GM12878 (cell line): ENCODE measurements at regions not wholly inside any gene's neighbourhood (a gene's known extent, or its start where the extent isn't known, plus 50 kb on each side); places are given as distances from the start of the nearest gene placed in this dataset.

Source experiments
- ATAC-seq: fragments of 200-7000 bp; cut with Tn5 transposase; 3 replicates; pipeline ENCODE4 v1.9.1; 2020; ENCODE audit warnings: mild to moderate bottlenecking, moderate library complexity
- BruUV-seq: library from RNA; stranded (reverse); fragments of 400-500 nt; replicated peaks from 2 replicates; lab custom pipeline; 2021; lab: Mats Ljungman, UMichigan
- CTCF ChIA-PET: fragments of 300-600 bp; sonication (Branson Sonifier 250); formaldehyde crosslinking; extraction: SDS; loops from one replicate; lab custom pipeline; 2021; ENCODE audit warnings: inconsistent platforms; lab: Yijun Ruan, JAX
- POLR2A ChIA-PET: fragments of 350-600 bp; formaldehyde crosslinking; extraction: SDS; loops from one replicate; lab custom pipeline; 2021; ENCODE audit warnings: inconsistent platforms; lab: Charles Lee
- RAD21 ChIA-PET: fragments of 300-600 bp; sonication (Branson Sonifier 250); formaldehyde crosslinking; loops from one replicate; lab custom pipeline; 2023; ENCODE audit warnings: antibody characterized with exemption; ENCODE audit not compliant: unreplicated experiment; lab: Charles Lee
- SMC1A ChIA-PET: fragments of 300-600 bp; sonication (Branson Sonifier 250); formaldehyde crosslinking; loops from one replicate; lab custom pipeline; 2023; ENCODE audit not compliant: unreplicated experiment, uncharacterized antibody; lab: Charles Lee
- DNase-seq: peaks from one replicate; pipeline ENCODE4 v3.0.0-alpha.2; 2011; ENCODE audit warnings: low read depth, low spot score
- FAIRE-seq: peaks from 3 replicates; lab custom pipeline; 2011; peaks lifted over from hg19 to GRCh38; lab: Jason Lieb, UNC
- H2AFZ ChIP-seq: 2 replicates; pipeline ENCODE4 v1.6.0; 2011; ENCODE audit warnings: low read depth, low read length, control low read depth; ENCODE audit not compliant: control insufficient read depth
- H3K27ac ChIP-seq: 2 replicates; pipeline ENCODE4 v1.5.1; 2011; ENCODE audit warnings: control low read depth; ENCODE audit not compliant: control insufficient read depth, insufficient read depth
- H3K27me3 ChIP-seq, 2 experiments: replicated peaks in 1 of 2; 2 replicates each; pipeline versions ENCODE4 v1.6.0 to v1.6.1; 2011; ENCODE audit warnings: low read length in 1 of 2; ENCODE audit not compliant: control insufficient read depth in 2 of 2, insufficient read depth in 2 of 2
- H3K36me3 ChIP-seq, 2 experiments: 2 replicates each; pipeline ENCODE4 v1.5.1; 2011; ENCODE audit warnings: low read length in 1 of 2; ENCODE audit not compliant: control insufficient read depth in 2 of 2, insufficient read depth in 2 of 2
- H3K4me1 ChIP-seq: 2 replicates; pipeline ENCODE4 v1.6.1; 2011; ENCODE audit warnings: mild to moderate bottlenecking, low read length, moderate library complexity, mixed read lengths; ENCODE audit not compliant: control insufficient read depth, insufficient read depth
- H3K4me2 ChIP-seq: 2 replicates; pipeline ENCODE4 v1.6.0; 2011; ENCODE audit warnings: control low read depth; ENCODE audit not compliant: control insufficient read depth, insufficient read depth
- H3K4me3 ChIP-seq: fragments of 200-600 bp; sonication (generic); 2 replicates; pipeline ENCODE4 v1.5.1; 2016
- H3K79me2 ChIP-seq: 2 replicates; pipeline ENCODE4 v1.6.0; 2011; ENCODE audit warnings: low read length; ENCODE audit not compliant: control insufficient read depth, insufficient read depth
- H3K9ac ChIP-seq: 2 replicates; pipeline ENCODE4 v1.8.0; 2011; ENCODE audit warnings: low read length, control low read depth, mixed read lengths; ENCODE audit not compliant: control insufficient read depth, insufficient read depth
- H3K9me3 ChIP-seq: replicated peaks from 3 replicates; pipeline ENCODE4 v1.5.1; 2011; ENCODE audit warnings: mild to moderate bottlenecking, low read length; ENCODE audit not compliant: control insufficient read depth, insufficient read depth
- H4K20me1 ChIP-seq: 2 replicates; pipeline ENCODE4 v1.6.0; 2011; ENCODE audit not compliant: control insufficient read depth, insufficient read depth
- CUX1 ChIP-seq: IDR thresholded peaks from 2 replicates; pipeline ENCODE4 v1.6.1; 2012; ENCODE audit warnings: improper control_type of control experiment, low read depth, low read length; ENCODE audit not compliant: insufficient replicate concordance
- ESRRA ChIP-seq: IDR thresholded peaks from 2 replicates; pipeline ENCODE4 v1.6.1; 2012; ENCODE audit warnings: mild to moderate bottlenecking, low read length, improper control_type of control experiment
- FOXK2 ChIP-seq: fragments of 450-650 bp; IDR thresholded peaks from 2 replicates; pipeline ENCODE4 v1.6.1; 2017; ENCODE audit warnings: mild to moderate bottlenecking, moderate library complexity
- IKZF1 ChIP-seq: fragments of 450-650 bp; conservative IDR thresholded peaks from 2 replicates; pipeline ENCODE4 v1.6.1; 2017; ENCODE audit warnings: antibody characterized with exemption, mild to moderate bottlenecking
- KAT2A ChIP-seq: conservative IDR thresholded peaks from 2 replicates; pipeline ENCODE4 v1.6.1; 2011; ENCODE audit warnings: low read depth, low read length; ENCODE audit not compliant: control insufficient read depth
- KDM1A ChIP-seq: fragments of 200-600 bp; sonication (generic); IDR thresholded peaks from 2 replicates; pipeline ENCODE4 v1.6.1; 2016; ENCODE audit warnings: borderline replicate concordance
- KLF5 ChIP-seq: fragments of 450-650 bp; IDR thresholded peaks from 2 replicates; pipeline ENCODE4 v1.6.1; 2014; ENCODE audit warnings: mild to moderate bottlenecking; ENCODE audit not compliant: partially characterized antibody
- MLLT1 ChIP-seq: fragments of 450-650 bp; IDR thresholded peaks from 2 replicates; pipeline ENCODE4 v1.6.1; 2016; ENCODE audit warnings: mild to moderate bottlenecking
- NFYA ChIP-seq: IDR thresholded peaks from 2 replicates; pipeline ENCODE4 v1.6.1; 2011; ENCODE audit warnings: low read depth, mild to moderate bottlenecking, low read length, improper control_type of control experiment, borderline replicate concordance
- NRF1 ChIP-seq: conservative IDR thresholded peaks from 2 replicates; pipeline ENCODE4 v1.6.1; 2011; ENCODE audit warnings: mild to moderate bottlenecking, low read depth, low read length, improper control_type of control experiment
- PML ChIP-seq: IDR thresholded peaks from 2 replicates; pipeline ENCODE4 v1.6.1; 2012; ENCODE audit warnings: low read length, inconsistent platforms
- SUPT20H ChIP-seq: IDR thresholded peaks from 2 replicates; pipeline ENCODE4 v1.6.1; 2011; ENCODE audit warnings: low read depth, mild to moderate bottlenecking, low read length, moderate library complexity, borderline replicate concordance; ENCODE audit not compliant: control insufficient read depth
- WGBS: methylation state at CpG from one replicate; pipeline ENCODE4 v1.1.6; 2016; ENCODE audit warnings: low lambda C conversion rate; ENCODE audit not compliant: insufficient replicate concordance, insufficient coverage; ENCODE audit errors: missing lambda C conversion rate; 5-methylcytosine and 5-hydroxymethylcytosine counted together
- in situ Hi-C: fragments of 300-500 bp; cut with MboI; formaldehyde crosslinking; loops from 9 replicates; pipeline ENCODE4 v1.14.3; 2018; ENCODE audit warnings: mixed read lengths
- intact Hi-C: fragments of 100-400 bp; cut with micrococcal nuclease; formaldehyde crosslinking; loops from one replicate; pipeline ENCODE4 v1.14.2; 2022; ENCODE audit not compliant: unreplicated experiment

DNA sequence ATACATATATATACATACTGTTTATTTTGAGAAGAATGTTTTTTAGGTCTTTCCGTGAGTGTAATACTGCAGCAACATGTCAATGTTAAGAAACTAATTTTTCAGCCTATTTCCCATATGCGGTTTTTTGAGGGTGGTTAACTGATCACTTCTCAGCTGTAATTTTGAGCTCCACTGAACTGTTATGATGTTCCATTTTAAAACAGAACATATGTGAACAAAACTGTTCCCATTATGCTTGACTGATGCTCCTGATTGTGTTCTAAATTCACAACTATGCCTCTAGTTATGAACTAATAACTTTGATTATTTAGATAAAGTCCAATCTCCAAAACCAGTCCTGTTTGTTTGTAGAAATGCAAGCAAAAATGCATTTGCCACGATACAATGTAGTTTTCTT, 511.2 kb upstream of the FSIP2 start:
- Histone ChIP-seq H3K4me3 (no peak overlapping the region), H4K20me1 (no peaks in the 10 kb centered on the region), H3K36me3 (no peaks in the 10 kb centered on the region), H3K4me2 (no peak overlapping the region), H2AFZ (no peak overlapping the region)
- 19% methylated on average over 3 of the region's 3 CpGs for WGBS
- POLR2A ChIA-PET, result no interaction called here
- FAIRE-seq, result no peak
- in situ Hi-C loops, result no loop called here
- TF ChIP-seq PML (no peak), KDM1A (no peak)
- TF ChIP-seq, all 136 proteins: peak for 0
- Histone ChIP-seq H3K9me3 (no peaks in the 10 kb centered on the region), H3K27ac (no peak overlapping the region), H3K4me1 (no peaks in the 10 kb centered on the region), H3K9ac (no peak overlapping the region), H3K27me3 (no peaks in the 10 kb centered on the region), H3K79me2 (no peaks in the 10 kb centered on the region)
- intact Hi-C loops, result no loop called here
- ATAC-seq, result no peak
- DNase-seq, result no peak
- ChIA-PET RAD21 (no interaction called here), CTCF (interaction anchor here (1.1 kb wide), 1 partner anchor 20 kb away, joined by 3 read pairs; no protein-coding TSS in a partner anchor), SMC1A (no interaction called here)
- no TSS peak for BruUV-seq

DNA sequence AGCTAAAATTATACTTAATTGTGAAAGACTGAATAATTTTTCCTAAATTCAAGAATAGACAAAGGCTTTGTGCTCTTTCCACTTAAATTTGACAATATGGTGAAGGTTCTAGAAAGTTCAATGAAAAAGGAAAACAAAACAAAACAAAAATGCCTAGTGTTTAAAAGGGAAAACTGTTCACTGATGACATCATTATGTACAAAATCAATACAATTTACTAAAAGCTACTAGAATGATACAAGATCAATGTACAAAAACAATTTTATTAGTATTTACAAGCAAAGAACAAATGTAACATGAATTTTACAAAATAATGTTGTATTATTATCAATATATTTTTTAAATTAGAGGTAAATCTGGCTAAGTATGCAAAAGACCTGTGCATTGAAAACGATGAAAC, 499.1 kb upstream of the FSIP2 start:
- ChIA-PET SMC1A (no interaction called here), RAD21 (no interaction called here), CTCF (no interaction called here), POLR2A (no interaction called here)
- no peaks in the 10 kb centered on the region for H3K27me3 ChIP-seq
- no peaks in the 10 kb centered on the region for H3K9me3 ChIP-seq
- FAIRE-seq (no peak), DNase-seq (no peak), ATAC-seq (no peak)
- H4K20me1 ChIP-seq, result no peaks in the 10 kb centered on the region
- H3K4me2 ChIP-seq, result no peak overlapping the region
- H3K79me2 ChIP-seq, result no peaks in the 10 kb centered on the region
- no TSS peak for BruUV-seq
- no peak overlapping the region for H2AFZ ChIP-seq
- H3K4me3 ChIP-seq, result no peak overlapping the region
- intact Hi-C loops (no loop called here), in situ Hi-C loops (no loop called here)
- 0% methylated on average over 1 of the region's 1 CpG for whole genome bisulfite sequencing
- no peak overlapping the region for H3K9ac ChIP-seq
- no peak overlapping the region for H3K27ac ChIP-seq
- no peaks in the 10 kb centered on the region for H3K4me1 ChIP-seq
- H3K36me3 ChIP-seq, result no peaks in the 10 kb centered on the region
- TF ChIP-seq KLF5 (no peak), MLLT1 (no peak), FOXK2 (no peak), IKZF1 (no peak), ESRRA (no peak), KAT2A (no peak), SUPT20H (no peak), NFYA (no peak), NRF1 (no peak), CUX1 (no peak)
